NCI-H1417 (cell line): ENCODE measurements at regions not wholly inside any gene's neighbourhood (a gene's known extent, or its start where the extent isn't known, plus 50 kb on each side); places are given as distances from the start of the nearest gene placed in this dataset.
A peak's percentile ranks its signal among the peaks of the same experiment; 100 is the strongest.
"Not testable (repeated sequence)": the region's sequence is repeated elsewhere in the genome, so short reads cannot be mapped to it uniquely, and the experiment has no call there.

Experiments
- DNase-seq, 3 experiments: peaks; one replicate each; lab custom pipeline; 2025; lab: John Stamatoyannopoulos, UW

GRCh38 chr11:90774727-90775566 lies 552.1 kb upstream of the CHORDC1 start:
- DNase-seq, result no peak

DNA sequence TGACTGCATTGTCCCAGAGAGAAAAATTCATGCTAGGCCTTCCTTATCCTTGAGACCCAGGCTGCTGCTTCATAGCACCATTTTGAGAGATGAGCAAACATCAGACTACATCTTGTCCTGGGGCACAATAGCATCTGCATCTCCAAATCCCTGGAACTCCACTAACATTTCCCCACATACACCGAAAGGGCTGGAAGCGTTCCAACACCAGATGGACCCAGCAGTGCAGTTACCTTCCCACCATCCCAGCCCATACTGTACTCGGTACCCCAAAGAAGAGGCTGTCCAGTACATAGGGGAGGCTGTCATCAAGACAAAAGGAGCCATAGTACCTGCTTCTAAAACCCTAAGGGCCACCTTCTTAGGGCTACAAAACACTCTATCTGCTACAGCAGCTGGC lies 547.2 kb upstream of the CHORDC1 start:
- DNase-seq, result no peak

GRCh38 chr11:90766121-90766520 lies 543.3 kb upstream of the CHORDC1 start:
- no peak for DNase-seq

DNA sequence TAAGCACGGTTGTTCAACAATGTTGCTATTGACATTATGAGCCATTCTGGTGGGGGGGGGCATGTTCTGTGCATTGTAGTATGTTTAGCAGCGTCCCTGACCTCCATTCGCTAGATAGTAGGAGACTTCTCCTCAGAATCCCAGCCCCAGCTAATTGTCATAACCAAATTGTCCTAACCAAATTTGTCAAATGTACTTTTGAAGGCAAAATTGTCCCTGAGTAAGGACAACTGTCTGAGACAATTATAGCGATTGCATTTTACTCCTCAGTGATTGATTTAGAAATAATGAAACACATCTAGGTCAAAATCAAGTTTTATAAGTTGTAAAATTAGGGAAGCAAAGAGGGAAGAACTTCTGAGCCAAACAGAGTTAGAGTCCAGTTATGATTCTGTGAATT lies 541.8 kb upstream of the CHORDC1 start:
- no peak for DNase-seq

DNA sequence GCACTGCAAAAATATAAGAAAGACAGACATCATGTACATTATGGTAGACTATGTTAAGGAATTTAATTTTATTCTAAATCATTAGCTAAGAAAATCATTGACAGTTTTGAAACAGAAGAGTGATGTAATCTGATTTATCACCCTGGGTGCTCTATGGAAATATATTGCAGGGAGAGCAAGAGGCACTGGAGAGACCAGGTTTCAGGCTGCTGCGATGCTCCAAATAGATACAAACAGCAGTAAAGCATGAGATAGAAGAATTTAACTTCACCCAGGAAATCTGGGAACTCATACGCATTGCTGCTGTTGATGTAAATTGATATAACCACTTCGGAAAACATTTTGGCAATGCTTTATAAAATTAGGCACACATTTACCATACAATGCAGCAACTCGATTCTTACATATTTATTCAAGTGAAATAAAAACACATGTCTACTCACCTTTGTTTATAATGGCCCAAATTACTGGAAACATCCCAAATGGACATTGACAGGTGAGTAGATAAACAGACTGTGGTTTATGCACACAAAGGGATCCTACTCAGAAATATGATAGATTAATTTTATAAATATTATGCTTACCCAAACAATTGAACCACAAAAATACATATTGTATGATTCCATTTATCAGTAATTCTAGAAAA lies 535.1 kb upstream of the CHORDC1 start:
- peak in 1 of 3 experiments; percentile 35 for DNase-seq

DNA sequence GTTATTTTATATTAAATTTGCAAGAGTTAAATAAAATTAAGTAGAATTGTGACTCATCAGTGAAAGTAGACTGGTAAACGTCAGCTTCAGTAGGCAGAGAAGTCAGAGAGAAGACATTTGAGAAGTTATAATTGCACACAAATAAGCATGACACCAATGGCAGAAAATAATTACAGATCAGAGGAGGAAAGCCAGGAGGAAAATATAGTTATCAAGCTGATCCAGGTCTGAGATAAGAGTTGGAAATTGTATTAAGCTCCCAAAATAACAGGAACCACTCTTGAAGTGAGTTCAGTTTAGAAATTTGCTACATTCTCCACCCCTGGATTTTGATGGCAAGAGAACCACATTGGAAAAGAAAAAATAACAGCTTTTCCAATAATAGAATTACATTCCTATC lies 533.8 kb upstream of the CHORDC1 start:
- DNase-seq, result no peak

DNA sequence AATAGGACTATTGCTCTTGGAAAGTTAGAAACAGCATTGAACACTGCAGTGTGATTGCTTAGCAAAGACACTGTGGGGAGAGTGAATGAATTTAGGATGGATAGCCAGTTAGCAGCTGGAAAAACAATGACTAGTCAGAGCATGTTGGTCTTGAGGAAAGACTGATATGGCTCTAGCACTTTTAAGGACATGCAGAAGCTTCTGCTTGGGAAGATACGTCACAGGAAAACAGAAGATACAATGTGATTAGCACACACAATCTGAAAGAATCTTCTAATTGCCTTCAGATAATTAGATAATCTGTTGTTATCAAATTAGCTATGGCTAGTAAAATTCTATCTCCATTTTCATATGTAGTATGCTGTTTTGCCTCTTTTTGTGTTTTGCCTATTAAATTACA lies 530.7 kb upstream of the CHORDC1 start:
- DNase-seq, result no peak

GRCh38 chr11:90747057-90747456 lies 524.2 kb upstream of the CHORDC1 start:
- DNase-seq, result no peak

GRCh38 chr11:90744169-90744568 lies 521.3 kb upstream of the CHORDC1 start:
- DNase-seq, result no peak

DNA sequence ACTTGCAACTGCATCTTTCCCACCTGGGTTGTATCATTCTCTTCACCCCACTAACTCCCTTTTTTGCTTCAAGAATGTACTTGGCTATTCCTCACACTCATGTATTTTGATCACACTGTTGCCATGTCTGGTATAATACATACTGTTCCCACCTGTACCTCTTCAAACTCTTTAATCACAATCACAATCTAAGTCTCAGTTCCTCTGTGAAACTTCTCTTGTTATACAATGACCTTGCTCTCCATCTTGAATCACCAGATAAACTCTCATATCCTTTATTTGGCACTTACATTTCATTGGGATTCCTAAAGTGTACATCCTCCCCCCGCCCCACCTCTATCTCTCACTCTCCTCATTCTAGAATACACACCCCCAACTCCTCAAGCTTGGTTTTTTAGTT lies 516.0 kb upstream of the CHORDC1 start:
- no peak for DNase-seq

- no peak for DNase-seq
Observed at GRCh38 chr11:90737444-90738050, 514.7 kb upstream of the CHORDC1 start.

- no peak for DNase-seq
Observed at GRCh38 chr11:90732486-90732885, 509.6 kb upstream of the CHORDC1 start.

DNA sequence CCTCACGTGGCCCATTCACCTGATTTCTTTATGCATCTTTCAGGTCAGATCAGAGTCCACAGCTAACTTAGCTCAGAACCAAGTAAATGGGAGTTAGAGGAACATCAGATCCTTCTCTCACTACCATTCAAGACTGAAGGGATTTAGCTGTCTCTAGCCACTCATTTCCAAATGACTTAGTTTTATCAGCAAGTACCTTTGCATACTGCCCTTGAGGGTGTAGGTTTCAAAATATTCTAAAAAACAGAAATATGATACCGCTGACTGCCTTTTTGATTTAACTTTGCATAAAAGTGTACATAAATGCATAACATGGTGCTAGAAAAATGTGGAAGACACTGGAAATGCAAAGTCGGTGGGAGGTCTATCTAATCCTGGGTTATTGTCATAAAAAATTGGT lies 500.6 kb upstream of the CHORDC1 start:
- DNase-seq, result no peak

DNA sequence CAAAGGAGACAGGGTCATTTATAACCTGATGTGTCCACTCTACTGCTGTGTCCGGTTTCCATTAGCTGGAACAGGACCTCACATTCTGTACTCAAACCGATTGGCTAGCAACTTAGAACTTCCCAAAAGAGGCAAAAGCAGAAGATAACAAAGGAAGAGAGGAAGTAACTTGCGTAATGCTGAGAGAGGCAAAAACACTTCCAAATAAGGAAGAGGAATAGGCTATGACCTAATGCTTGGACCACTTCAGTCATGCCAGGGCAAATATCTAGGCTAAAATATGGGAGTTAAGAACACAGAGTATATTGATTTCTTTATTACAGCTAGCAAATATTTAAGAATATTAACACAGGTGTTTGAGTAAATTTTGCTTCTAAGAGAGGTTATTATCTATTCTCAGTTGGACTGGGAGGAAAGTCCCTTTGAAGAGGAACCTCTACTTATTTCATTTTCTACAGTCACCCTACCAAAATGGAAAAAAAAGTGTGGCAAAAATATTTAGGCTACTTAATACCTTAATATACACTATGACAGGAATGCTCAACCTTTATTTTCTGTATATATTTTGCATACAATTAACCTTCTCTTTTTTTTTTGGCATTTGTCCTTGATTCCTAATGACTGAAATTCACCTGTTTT lies 499.8 kb upstream of the CHORDC1 start:
- no peak for DNase-seq

DNA sequence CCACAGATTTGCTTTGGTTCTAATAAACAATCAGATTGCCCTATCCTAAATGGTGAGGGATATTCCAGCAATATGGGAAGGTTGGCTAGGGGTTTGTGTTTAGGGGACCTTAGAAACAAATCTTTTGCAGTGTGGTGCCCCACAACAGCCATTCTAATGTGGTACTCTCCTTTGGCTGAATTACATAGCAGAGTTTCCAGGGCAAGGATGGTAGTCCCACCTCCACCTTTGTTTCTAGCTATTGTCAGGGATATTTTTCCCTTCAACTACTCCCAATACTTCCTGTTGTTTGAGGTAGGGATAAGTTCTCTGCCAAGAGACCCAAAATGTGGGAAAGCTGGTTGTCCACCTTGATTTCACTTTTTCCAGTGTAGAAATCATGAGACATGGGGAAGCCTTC lies 494.7 kb upstream of the CHORDC1 start:
- DNase-seq, result no peak

- DNase-seq, result no peak
Observed at GRCh38 chr11:90705661-90706060, 482.8 kb upstream of the CHORDC1 start.

DNA sequence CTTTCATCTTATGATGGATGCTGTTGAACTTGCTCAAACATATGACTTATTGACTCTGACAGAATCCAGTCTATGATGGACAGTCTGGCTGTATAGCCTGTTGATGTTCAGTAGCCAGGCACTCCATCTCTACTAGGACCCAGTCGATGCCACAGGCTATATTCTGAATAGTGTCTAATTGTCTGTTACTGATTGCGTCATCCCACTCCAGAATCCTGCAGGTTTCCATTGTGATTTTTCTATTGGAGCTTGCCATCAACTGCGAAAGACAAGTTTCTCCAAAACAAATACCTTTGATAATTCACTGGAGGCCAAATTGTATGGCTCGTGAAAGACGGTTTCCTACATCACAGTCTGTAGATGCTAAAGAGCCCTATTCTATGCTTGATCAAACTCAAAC lies 481.7 kb upstream of the CHORDC1 start:
- peak in 2 of 3 experiments; percentile 19 to 50 for DNase-seq

DNA sequence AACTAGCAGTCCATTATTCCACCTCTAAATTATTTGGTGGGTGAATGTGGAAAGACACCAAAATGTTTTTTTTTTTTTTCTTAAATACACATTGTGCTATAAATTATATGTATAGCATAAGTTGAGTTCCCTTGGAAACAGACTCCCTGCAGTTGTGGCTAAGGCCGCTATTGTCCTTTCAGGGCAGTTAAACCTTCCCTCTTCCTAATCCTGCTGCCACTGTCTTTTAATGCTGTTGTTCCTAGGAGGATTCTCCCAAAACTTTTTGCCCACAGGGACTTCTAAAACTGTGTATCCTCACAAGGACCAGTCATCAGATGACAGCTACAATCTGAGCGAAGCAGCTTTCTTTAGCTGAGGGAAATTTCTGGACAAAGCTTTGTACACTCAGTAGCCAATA lies 478.9 kb upstream of the CHORDC1 start:
- DNase-seq, result peak in 2 of 3 experiments; percentile 41 to 74

DNA sequence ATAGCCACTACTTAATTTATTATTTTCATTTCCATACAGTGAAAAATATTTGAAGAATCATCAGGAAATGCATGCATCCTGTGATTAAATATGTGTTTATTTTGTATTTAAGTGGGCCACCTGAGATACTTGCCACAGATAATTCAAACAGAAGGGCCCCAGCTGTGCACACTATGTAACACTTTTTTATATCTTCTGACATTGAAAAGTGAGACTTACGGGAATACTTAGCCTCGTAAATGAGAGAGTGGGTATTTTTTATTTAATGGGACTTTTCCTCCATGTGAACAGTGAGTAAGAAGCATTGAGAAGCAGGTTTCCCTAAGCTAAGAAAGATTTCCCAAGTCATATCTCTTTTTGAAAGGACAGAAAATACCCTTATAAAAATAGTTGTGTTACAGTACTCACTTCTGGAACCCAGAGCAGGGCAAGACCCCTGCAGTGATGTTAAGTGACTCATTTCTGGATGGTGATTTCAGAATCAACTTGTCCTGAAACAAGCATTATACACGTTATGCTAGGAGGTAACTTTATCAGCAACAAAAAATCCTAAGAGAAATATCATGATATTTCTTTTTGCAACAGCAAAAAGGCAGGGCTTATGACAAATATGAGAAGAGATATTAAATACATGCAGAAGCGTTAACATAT lies 478.1 kb upstream of the CHORDC1 start:
- DNase-seq, result peak in 2 of 3 experiments; percentile 32 to 79

- peak in 1 of 3 experiments; percentile 40 for DNase-seq
Observed at GRCh38 chr11:90699791-90700400, 477.0 kb upstream of the CHORDC1 start.

GRCh38 chr11:90698238-90698637 lies 475.4 kb upstream of the CHORDC1 start:
- no peak for DNase-seq

GRCh38 chr11:90675496-90675895 lies 452.6 kb upstream of the CHORDC1 start:
- DNase-seq, result not testable (repeated sequence)
